Keratinocyte (primary cell): ENCODE measurements at regions not wholly inside any gene's neighbourhood (a gene's known extent, or its start where the extent isn't known, plus 50 kb on each side); places are given as distances from the start of the nearest gene placed in this dataset.

Experiments used
- DNase-seq: peaks from one replicate; pipeline ENCODE4 v3.0.0-alpha.2; 2011; ENCODE audit warnings: low read depth, missing footprints, low spot score
- FAIRE-seq: peaks from 2 replicates; lab custom pipeline; 2011; peaks lifted over from hg19 to GRCh38; lab: Jason Lieb, UNC
- H2AFZ ChIP-seq: 2 replicates; pipeline ENCODE4 v1.6.0; 2012; ENCODE audit warnings: low read length, control low read depth, inconsistent platforms; ENCODE audit not compliant: control insufficient read depth
- H3K27ac ChIP-seq: 2 replicates; pipeline ENCODE4 v1.5.1; 2011; ENCODE audit warnings: low read length; ENCODE audit not compliant: control insufficient read depth, insufficient read depth
- H3K27me3 ChIP-seq: 3 replicates; pipeline ENCODE4 v1.6.0; 2011; ENCODE audit warnings: low read length; ENCODE audit not compliant: control insufficient read depth, insufficient read depth; ENCODE audit errors: extremely low read depth
- H3K36me3 ChIP-seq, 2 experiments: 2 replicates in 1 of 2; 3 replicates in 1 of 2; pipeline ENCODE4 v1.5.1; 2011; ENCODE audit warnings: low read length in 2 of 2, mild to moderate bottlenecking in 1 of 2; ENCODE audit not compliant: control insufficient read depth in 2 of 2, insufficient read depth in 2 of 2; ENCODE audit errors: extremely low read depth in 1 of 2
- H3K4me1 ChIP-seq: 3 replicates; pipeline ENCODE4 v1.5.1; 2011; ENCODE audit warnings: low read length; ENCODE audit not compliant: control insufficient read depth, insufficient read depth; ENCODE audit errors: extremely low read depth
- H3K4me2 ChIP-seq: 3 replicates; pipeline ENCODE4 v1.6.0; 2011; ENCODE audit warnings: low read depth, low read length; ENCODE audit not compliant: control insufficient read depth, insufficient read depth; ENCODE audit errors: extremely low read depth
- H3K4me3 ChIP-seq, 3 experiments: fragments of 200-600 bp in 1 of 3; sonication (generic) in 1 of 3; 2 replicates in 2 of 3; 3 replicates in 1 of 3; pipeline ENCODE4 v1.5.1; 2011 to 2016; ENCODE audit warnings: low read length in 3 of 3, mild to moderate bottlenecking in 3 of 3, control low read depth in 2 of 3, inconsistent platforms in 1 of 3, low read depth in 1 of 3, mixed read lengths in 1 of 3, mixed run types in 1 of 3, moderate library complexity in 1 of 3; ENCODE audit not compliant: control insufficient read depth in 2 of 3, insufficient read depth in 2 of 3; ENCODE audit errors: extremely low read depth in 1 of 3
- H3K79me2 ChIP-seq: 2 replicates; pipeline ENCODE4 v1.6.0; 2012; ENCODE audit warnings: low read length; ENCODE audit not compliant: control insufficient read depth, insufficient read depth
- H3K9ac ChIP-seq: 3 replicates; pipeline ENCODE4 v1.6.0; 2011; ENCODE audit warnings: low read length; ENCODE audit not compliant: control insufficient read depth, insufficient read depth; ENCODE audit errors: extremely low read depth
- H3K9me1 ChIP-seq: 3 replicates; pipeline ENCODE4 v1.6.0; 2011; ENCODE audit warnings: low read length; ENCODE audit not compliant: control insufficient read depth, insufficient read depth; ENCODE audit errors: extremely low read depth
- H3K9me3 ChIP-seq: 2 replicates; pipeline ENCODE4 v1.5.1; 2012; ENCODE audit warnings: low read depth, low read length; ENCODE audit not compliant: control insufficient read depth
- H4K20me1 ChIP-seq: 3 replicates; pipeline ENCODE4 v1.6.0; 2011; ENCODE audit warnings: low read length; ENCODE audit not compliant: control insufficient read depth, insufficient read depth; ENCODE audit errors: extremely low read depth
- EZH2 ChIP-seq: IDR thresholded peaks from one replicate; pipeline ENCODE4 v1.6.1; 2012; ENCODE audit warnings: inconsistent platforms, mild to moderate bottlenecking, low read length, moderate library complexity
- dilution Hi-C: fragments of 300-500 bp; cut with MboI; formaldehyde crosslinking; loops from one replicate; pipeline ENCODE4 v1.7.0; 2020; ENCODE audit warnings: low sequenced_read_pairs; ENCODE audit not compliant: extremely low pct_ligation_motif_present
- TF ChIP-seq, protein P1 (sequence below), 3 experiments: IDR thresholded peaks in 1 of 3; conservative IDR thresholded peaks in 1 of 3; optimal IDR thresholded peaks in 1 of 3; 2 replicates in 2 of 3; 3 replicates in 1 of 3; pipeline versions ENCODE3 to v1.5.1; 2011; ENCODE audit warnings: low read length in 3 of 3, mild to moderate bottlenecking in 3 of 3, moderate library complexity in 2 of 3, control low read depth in 1 of 3, inconsistent platforms in 1 of 3; ENCODE audit not compliant: insufficient read depth in 2 of 3; ENCODE audit errors: extremely low read depth in 1 of 3

DNA sequence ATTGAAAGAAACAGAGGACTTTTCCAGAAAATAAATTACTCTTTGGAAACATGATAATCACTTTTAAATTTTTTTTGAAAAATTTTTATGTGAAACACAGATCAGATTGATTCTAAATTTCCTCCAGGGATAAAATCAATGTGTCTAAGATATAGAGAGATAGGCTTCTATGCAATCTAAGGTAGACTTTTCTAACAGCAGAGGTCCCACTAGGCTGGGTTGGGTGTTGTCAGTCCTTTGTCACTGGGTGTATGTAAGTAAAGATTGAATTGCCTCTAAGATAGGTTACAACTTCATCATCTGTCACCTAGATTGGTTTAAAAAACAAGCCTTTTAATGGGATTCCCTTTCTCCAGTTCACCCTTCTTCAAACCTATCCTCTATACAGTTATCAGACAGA lies 449.9 kb downstream of the DHX35 start:
- Histone ChIP-seq H3K9me3 (no peaks in the 10 kb centered on the region), H3K9ac (no peak overlapping the region), H2AFZ (no peak overlapping the region), H3K4me3 (no peak overlapping the region), H3K27ac (no peak overlapping the region), H3K4me2 (no peak overlapping the region), H3K79me2 (no peaks in the 10 kb centered on the region), H3K4me1 (no peaks in the 10 kb centered on the region), H4K20me1 (no peaks in the 10 kb centered on the region), H3K9me1 (no peaks in the 10 kb centered on the region), H3K36me3 (no peaks in the 10 kb centered on the region), H3K27me3 (no peaks in the 10 kb centered on the region)
- dilution Hi-C loops: no loop called here
- DNase-seq (no peak), FAIRE-seq (no peak)
- no peak for TF ChIP-seq EZH2
- TF ChIP-seq, protein P1, sequence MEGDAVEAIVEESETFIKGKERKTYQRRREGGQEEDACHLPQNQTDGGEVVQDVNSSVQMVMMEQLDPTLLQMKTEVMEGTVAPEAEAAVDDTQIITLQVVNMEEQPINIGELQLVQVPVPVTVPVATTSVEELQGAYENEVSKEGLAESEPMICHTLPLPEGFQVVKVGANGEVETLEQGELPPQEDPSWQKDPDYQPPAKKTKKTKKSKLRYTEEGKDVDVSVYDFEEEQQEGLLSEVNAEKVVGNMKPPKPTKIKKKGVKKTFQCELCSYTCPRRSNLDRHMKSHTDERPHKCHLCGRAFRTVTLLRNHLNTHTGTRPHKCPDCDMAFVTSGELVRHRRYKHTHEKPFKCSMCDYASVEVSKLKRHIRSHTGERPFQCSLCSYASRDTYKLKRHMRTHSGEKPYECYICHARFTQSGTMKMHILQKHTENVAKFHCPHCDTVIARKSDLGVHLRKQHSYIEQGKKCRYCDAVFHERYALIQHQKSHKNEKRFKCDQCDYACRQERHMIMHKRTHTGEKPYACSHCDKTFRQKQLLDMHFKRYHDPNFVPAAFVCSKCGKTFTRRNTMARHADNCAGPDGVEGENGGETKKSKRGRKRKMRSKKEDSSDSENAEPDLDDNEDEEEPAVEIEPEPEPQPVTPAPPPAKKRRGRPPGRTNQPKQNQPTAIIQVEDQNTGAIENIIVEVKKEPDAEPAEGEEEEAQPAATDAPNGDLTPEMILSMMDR (optimal IDR thresholded peaks at IDR 0.05 in 1 of 3, IDR thresholded peaks at IDR 0.05 in 1 of 3, conservative IDR thresholded peaks at IDR 0.05 in 1 of 3; ENCODE audit: extremely low read depth in 1 of 3, insufficient read depth in 2 of 3, low read length in 3 of 3): no peak

DNA sequence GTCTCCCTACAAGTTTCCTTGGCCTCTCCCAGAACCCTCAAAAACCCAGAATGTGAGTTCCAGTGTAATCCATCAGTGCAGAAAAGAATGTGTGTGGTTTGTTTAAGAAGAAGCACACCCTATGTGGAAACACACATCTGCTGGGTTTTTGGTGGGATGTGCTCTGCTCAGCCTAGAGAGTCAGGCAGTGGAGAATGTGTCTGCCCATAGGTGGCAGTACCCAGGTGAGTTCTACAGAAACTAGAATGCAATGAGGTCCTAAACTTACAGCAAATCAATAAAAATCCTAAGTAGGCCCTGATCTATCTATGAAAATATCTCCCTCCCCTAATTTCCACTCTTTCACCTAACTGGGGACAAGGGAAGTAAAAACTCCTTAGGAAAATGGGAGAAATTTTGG lies 437.3 kb downstream of the DHX35 start:
- FAIRE-seq (no peak), DNase-seq (no peak)
- Histone ChIP-seq H3K27ac (no peak overlapping the region), H3K36me3 (no peaks in the 10 kb centered on the region), H3K79me2 (no peaks in the 10 kb centered on the region), H3K4me3 (no peak overlapping the region), H3K9ac (no peak overlapping the region), H3K9me3 (no peaks in the 10 kb centered on the region), H3K9me1 (no peaks in the 10 kb centered on the region), H3K4me2 (no peak overlapping the region), H2AFZ (no peak overlapping the region), H3K4me1 (no peaks in the 10 kb centered on the region), H3K27me3 (no peaks in the 10 kb centered on the region), H4K20me1 (no peaks in the 10 kb centered on the region)
- dilution Hi-C loops: no loop called here
- TF ChIP-seq, protein P1 (optimal IDR thresholded peaks at IDR 0.05 in 1 of 3, IDR thresholded peaks at IDR 0.05 in 1 of 3, conservative IDR thresholded peaks at IDR 0.05 in 1 of 3; ENCODE audit: extremely low read depth in 1 of 3, insufficient read depth in 2 of 3, low read length in 3 of 3): peak in 2 of 3 experiments; percentile 31 to 42
- no peak for TF ChIP-seq EZH2
